PC-9 (cell line): ENCODE measurements at regions not wholly inside any gene's neighbourhood (a gene's known extent, or its start where the extent isn't known, plus 50 kb on each side); places are given as distances from the start of the nearest gene placed in this dataset.

Source experiments
- CTCF ChIP-seq: fragments of 200-600 bp; sonication (generic); conservative IDR thresholded peaks from 2 replicates; pipeline ENCODE4 v1.6.1; 2017; ENCODE audit warnings: mixed run types, antibody characterized with exemption, mild to moderate bottlenecking, moderate library complexity
- EZH2 ChIP-seq: fragments of 200-600 bp; sonication (generic); IDR thresholded peaks from 2 replicates; pipeline ENCODE4 v1.8.0; 2017; ENCODE audit warnings: antibody characterized with exemption, low read depth

- no peak for TF ChIP-seq EZH2
- TF ChIP-seq CTCF, result no peak
These were observed 206.0 kb upstream of the FOXQ1 start for GRCh38 chr6:1105833-1106400.
